ENCODE measurements at regions not wholly inside any gene's neighbourhood (a gene's known extent, or its start where the extent isn't known, plus 50 kb on each side); places are given as distances from the start of the nearest gene placed in this dataset.

DNA sequence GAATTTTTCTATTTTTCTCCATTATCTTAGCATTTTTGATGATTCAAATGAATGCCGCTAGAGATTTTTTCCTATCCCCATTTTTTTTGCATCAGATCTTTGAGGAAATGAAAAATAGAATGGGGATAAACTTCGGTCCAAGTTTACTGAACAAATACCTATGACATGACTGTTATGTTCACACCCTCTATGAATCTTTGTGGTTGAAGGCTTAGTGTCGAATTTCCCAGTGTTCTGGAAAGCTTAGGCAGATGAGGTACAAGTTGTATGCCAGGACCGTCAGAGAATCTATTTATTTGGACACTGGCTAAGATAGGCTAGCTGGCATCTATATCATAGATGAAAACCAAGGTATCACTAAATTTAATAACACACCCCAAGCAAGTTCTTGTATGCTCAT lies 123.4 kb downstream of the SPCS3 start:
- no peak for DNase-seq (ENCODE audit: low spot score)

DNA sequence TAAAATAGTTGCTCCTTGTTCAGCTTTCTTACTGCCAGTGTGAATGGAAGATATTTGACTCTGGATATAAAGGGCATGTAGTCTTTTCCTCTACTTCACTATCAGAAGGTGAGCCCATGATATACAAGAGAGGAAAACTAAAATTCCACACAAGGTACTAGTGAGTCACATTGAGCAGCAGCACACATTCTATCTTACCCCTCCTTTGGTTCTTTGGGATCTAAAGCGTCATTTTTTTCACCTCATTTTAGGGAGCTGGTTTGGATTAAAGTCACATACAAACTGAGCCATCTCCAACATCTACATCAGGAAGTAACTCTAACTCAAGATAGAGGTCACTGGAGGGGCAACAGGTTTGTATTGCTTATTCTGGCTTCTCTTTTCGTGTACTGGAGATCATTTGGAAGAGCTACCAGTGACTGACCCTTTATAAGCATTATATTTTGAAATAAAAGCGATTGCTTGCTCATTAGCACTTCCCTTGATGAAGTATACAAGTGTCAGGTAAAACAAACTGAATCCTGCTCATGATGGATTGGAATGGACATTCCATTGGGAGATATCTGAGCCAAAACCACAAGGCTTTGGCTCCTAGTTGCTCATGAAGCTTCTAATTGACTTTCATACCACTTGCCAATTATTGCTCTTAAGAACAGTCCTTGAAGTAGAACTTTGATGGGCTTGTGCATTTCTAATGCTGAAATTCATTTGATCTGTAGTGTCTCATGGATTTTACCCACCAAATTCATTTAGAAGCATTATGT lies 124.1 kb downstream of the SPCS3 start:
- DNase-seq (ENCODE audit: low spot score): no peak

DNA sequence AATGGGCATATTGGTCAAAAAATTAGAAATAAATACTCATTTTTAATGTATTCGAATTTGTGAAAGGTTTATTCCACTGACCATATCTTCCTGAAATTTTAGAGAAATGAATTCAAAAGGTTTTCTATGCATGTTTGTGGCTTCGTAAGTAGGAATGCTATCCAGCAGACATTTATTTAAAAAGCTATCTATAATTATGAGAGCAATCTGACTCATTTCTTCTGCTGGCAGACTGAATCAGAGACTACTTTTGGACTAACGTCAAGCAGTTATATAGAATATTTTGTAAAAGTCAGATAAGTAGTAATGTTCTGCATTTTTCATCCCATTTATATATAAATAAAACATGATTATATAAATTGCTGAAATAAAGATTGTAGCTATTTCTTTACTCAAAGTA lies 125.0 kb downstream of the SPCS3 start:
- no peak for DNase-seq (ENCODE audit: low spot score)

DNA sequence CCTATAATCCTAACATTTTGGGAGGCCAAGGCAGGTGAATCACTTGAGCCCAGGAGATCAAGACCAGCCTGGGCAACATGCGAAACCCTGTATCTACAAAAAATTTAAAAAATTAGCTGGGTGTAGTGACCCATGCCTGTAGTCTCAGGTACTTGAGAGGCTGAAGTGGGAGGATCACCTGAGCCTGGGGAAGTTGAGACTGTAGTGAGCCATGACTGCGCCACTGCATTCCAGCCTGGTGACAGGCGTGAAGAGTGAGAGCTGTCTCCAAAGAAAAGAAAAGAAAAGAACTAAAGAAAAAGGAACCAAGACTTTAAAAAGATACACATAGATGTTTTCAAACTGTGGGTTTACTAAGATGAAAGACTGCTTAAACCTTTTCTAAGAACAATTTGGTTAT lies 129.0 kb downstream of the SPCS3 start:
- DNase-seq (ENCODE audit: low spot score): no peak

DNA sequence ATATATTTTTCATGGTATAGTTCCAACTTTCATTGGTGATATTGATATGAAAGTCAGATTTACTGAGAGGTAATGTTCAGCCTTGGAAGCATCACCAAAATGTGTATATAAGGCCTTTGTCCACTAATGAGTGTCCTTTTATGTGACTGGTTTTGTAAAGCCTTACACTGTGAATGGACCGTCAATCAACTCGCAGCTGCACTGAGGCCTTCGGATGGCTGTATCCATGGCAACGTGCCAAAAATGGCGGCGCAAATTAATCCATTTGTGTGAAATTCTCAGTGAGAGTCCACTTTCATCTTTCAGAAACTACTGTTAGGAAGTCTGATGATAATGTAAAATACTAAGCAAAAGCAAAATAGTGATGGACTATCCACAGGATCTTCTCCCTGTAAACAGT lies 131.7 kb downstream of the SPCS3 start:
- DNase-seq (ENCODE audit: low spot score): no peak

DNA sequence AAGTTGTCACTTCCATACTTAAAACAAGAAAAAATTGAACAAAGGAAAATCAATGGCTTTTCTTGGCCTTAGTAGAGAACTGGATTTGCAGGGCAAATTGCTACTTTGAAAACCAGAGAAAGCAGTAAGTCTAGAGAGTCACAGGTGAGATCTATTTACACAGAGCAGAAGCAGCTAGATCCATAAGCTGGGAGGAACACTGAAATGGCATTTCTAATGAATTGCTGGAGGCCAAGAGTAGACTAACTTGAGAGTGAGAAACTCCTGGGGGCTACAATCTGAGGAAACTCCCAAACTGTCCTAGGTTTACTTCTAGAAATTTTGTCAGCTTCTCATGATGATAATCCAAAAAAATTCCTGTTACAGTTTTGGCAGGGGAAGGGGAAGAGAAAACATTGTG lies 133.3 kb downstream of the SPCS3 start:
- DNase-seq (ENCODE audit: low spot score): no peak

DNA sequence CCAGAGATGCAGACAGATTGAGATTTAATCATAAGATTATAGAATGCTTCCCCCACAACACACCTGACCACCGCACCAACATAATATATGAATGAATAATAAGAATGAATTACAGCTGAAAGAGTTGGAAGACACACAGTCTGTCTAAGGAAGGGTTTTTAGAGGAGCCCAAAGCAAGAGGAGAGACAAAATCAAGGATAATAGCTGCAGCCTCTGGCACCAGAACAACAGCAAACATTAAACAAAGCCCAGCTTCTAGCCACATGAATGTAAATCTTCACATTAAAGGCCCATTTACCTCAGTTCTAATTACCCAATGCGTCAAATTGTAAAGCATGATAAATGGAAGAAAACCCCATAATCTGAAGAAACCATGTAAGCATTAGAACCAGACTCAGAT lies 133.9 kb downstream of the SPCS3 start:
- no peak for DNase-seq (ENCODE audit: low spot score)

DNA sequence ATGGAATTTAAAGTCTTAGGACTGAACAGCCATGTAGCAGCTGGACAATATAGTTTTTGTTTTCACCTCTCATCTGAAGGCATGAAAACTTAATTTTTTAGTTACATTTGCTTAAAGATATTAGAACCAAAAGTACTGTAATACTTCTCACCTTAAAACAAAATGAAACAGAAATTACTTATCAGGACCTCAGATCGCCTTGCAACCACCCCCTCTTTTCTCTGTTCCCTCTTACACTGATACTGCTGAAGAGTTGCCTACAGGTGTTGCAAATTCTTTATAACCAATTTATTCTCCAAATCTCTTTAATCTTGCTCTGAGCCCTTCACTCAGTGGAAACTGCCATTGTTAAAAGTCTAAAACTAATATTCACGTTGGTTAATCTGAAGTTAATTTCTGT lies 145.0 kb downstream of the SPCS3 start:
- no peak for DNase-seq (ENCODE audit: low spot score)

DNA sequence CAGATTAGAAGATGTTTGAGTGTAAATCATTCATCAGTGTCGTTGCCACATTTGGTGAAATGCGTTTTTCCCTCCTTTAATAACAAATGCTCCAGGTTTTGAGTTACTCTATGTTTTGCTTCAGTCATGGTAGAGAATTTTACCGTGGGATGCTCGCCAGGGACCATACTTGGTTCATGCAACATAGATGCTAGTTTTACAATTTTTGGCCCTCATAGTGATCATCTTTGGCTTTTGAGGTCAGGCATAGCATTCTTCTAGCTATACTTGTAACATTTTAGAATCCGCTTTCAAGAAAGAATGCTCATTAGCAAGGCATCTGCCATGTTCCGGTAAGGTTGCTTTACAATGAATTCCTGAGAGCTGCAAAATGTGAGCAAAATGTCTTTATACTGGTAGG lies 147.2 kb downstream of the SPCS3 start:
- no peak for DNase-seq (ENCODE audit: low spot score)

DNA sequence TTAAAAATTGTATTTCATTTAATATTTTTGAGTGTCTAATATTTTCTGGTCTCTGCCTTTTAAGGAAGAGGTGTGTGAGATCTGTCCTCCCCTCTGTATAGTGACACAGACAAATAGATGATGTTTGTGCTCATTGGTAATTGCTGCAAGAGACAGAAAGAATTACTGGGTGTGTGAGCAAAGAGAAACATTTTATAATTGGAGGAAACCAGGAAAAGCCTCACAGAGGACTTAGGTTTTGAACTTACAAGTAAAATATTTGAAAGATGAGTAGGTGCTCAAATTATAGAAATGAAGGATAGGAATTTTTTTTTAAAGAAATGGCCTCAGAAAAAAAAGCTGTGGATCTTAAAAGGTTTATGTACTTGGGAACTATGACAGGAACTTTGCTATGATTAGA lies 149.8 kb downstream of the SPCS3 start:
- DNase-seq (ENCODE audit: low spot score): no peak

DNA sequence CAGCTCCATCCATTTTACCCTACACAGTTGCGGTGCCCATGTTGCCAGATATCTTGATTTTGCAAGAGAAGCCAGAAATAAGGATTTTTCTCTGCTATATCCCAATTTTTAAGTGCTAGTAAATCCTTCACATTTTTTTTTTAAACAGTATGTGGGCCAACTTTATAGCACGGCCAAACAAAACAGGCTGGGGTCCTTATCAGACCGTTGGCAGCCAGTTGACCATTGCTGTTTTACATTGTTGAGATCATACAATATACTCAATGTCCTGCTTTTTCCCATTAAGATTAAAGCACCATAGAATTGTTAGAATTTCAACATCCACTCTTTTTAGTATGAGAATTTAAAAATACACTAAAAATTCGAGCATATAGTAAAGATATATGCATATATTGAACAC lies 150.9 kb downstream of the SPCS3 start:
- DNase-seq (ENCODE audit: low spot score): no peak

DNA sequence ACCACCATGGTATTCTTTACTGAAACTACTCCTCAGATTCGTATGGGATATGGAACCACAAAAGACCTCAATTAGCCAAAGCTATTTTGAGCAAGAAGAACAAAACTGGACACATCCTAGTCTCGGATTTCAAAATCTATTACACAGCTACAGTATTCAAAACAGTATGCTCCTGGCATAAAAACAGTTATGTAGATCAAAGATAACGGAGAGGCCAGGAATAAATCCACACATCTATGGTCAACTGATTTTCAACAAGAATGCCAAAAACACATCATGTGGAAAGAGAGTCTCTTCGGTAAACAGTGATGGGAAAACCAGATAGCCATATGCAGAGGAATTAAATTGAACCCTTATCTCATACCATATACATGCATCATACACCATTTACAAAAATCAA lies 155.3 kb downstream of the SPCS3 start:
- no peak for DNase-seq (ENCODE audit: low spot score)

DNA sequence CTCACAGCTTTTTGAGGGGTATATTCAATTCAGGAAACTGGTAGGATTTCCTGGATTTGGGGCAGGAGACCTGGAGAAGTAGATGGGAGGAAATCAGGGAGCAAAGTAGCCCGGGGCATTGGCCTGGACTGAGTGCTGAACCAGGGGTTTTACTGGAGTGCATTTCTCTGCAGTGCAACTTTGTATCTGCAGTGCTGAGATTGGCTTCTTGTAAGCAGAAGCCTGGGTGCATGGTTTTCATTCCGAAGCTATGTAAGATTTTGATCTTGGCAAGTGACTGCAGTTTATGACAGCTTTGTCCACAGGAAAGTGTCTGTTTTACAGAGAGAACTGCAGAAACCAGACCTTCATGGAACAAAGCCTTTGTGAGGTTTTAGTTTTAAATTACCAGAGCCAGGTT lies 158.3 kb downstream of the SPCS3 start:
- DNase-seq (ENCODE audit: low spot score): no peak

DNA sequence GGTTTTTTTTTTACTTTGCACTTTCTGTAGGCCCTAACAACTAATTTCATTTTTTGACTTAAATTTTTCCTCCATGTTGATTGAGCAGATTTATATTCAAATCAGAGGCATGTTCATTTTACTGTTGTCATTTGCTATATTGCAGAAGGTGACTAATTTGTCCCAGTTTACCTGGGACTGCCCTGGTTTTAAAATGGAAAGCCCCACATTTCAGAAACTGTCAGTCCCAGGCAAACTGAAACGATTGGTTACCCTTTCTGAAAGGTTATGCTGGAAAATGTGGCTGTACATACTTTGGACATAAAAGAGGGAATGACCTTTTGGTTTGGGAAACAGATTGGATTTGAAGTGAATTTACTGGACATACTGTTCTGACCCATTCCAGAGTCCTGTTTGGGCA lies 160.0 kb downstream of the SPCS3 start:
- DNase-seq (ENCODE audit: low spot score): no peak

DNA sequence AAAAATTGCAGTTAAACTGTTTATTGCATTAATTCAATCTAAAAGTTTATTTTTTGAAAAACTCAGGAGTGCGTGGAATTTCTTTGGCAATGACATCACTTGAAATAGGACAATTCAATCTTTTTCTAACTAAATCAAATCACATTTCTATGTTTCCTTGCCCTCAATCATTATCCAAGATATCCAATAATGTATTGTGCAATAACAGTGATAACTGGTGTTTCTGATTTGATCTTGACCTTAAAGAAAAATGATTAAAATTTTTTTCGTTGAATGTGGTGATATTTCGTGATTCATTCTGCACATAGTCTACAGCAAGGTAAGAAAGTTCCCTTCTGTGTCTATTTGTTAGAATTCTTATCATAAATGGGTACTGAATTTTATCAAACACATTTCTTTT lies 163.2 kb downstream of the SPCS3 start:
- no peak for DNase-seq (ENCODE audit: low spot score)

DNA sequence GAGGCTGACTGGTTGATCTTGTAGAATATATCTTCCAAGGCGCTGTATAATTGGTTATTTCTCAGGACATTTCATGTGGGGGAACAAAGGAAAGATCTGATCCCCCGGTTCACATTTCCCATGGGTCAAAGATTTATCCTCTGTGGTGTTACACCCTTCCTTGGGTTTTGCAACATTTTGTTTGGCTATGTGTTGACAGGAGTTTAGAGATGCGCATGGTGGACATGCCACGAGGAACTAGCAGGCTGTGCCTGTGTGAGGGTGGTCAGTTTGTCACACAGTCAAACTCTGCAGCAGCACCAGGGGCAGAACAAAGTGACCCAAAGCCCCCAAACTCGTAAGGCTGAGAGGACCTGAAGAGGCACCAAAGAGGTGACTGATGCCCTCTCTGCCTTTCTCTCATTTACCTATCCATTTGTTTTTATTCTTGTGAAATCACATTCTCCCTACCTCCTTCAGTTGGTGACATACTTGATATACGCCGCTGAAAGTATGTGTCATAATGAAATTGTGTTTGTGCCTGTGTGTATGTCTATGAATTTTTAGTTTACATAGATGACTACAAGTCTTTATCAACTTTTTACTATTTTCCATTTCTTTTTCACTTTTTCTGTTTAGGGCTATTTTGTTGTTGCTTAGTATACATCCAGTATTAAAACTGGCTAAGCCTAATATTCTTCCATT lies 164.7 kb downstream of the SPCS3 start:
- no peak for DNase-seq (ENCODE audit: low spot score)

DNA sequence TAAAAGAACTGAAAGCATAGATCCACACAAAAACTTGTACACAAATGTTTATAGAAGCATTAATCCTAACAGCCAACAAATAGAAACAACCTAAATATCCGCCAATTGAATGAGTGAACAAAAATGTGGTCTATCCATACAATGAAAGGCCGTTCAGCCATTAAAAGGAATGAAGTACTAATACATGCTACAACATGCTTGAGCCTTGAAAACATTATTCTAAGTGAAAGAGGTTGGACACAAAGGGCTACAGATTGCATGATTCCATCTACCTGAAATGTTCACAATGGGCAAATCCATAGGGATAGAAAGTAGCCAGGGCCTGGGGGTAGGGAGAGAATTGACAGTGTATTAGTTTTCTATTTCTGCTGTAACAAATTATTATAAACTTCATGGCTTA lies 169.2 kb downstream of the SPCS3 start:
- no peak for DNase-seq (ENCODE audit: low spot score)

DNA sequence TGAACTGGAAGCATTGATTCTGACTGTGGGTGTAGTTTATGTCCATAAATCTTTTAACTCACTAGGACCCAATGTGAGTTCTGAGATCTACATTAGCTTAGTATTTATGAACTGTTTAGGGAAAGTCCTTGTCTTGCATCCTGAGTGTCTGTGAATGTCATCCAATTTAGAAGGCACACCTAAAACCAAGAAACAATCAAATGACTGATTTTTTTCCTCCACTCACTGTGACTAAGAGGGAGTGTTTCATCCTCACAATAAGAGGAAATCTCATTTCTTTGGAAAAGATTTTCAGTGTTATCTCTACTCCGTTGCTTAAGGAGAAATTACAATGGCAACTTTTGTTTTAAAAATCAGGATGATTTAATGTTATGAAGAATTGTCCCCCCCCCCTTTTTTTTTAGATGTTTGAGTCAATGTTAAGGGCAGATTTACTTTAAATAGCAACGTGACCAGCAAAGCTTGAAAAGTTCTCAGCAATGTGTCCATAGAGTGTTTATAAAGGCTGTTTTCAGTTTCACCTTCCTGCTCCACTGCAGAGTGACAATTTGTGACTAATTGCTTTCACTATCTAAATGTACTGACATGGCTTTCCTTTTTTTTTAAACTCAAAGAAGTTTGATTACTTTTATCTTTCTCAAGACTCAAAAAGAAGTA lies 173.0 kb downstream of the SPCS3 start:
- no peak for DNase-seq (ENCODE audit: low spot score)

DNA sequence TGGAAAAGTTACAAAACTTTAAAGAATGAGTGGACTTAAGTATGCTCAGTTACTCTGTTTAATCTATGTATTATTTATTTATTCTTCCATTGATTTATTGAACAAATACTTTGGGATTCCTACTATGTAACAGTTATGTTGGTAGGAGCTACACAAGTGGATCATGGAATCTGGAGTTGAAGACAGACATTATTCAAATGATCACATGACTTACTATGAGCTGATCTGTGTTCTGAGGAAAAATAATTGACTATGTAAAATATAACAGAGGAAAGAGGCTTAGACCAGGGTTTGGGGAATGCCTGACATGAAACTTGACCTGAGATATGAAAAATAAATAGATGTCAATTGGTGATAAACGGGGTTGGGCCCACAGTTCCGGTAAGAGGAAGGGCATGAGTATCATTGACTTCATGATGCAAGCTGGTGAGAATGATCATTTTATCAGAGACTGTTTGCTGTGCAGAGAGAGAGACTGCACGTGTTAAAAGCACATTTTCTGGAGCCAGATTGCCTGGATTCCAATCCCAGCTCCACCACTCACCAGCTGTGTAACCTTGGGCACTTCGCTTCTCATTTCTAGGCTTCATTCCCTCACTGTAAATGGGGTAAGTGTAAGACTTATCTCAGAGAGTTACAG lies 179.0 kb downstream of the SPCS3 start:
- DNase-seq (ENCODE audit: low spot score): no peak

DNA sequence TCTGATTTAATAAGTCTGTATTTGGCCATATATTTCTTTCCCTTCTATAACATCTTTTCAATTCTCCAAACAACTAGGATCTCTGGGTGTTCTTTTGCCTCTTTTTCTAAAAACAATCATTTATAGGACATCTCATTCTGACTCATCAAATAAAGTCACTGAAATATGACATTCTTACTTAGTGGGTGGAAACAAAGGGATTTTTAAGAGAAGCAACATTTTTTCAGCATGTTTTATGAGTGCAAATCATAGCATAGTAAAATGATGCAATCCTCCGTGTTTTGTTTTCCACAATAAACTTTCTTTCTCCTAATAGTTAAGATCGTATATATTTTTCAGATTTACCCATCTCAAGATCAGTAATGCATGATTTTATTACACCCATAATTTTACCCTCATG lies 179.8 kb downstream of the SPCS3 start:
- no peak for DNase-seq (ENCODE audit: low spot score)

DNA sequence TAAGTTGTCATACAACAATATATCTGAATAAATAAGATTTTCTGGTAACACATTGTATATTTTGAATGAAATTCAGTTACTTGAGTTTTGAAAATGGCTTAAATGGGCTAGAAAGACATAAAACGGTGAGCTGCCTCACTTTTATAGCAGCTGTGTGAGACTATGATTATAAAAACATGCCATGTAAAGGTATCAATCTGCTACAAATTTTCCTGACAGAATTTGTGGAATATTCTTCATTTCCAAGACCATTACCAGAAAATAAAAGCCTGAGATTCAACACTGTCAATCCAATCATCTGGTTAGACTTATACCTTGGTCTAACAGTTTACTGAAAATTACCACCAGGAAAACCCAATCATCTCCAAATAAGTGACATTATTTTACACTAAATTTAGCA lies 181.1 kb downstream of the SPCS3 start:
- DNase-seq (ENCODE audit: low spot score): no peak

DNA sequence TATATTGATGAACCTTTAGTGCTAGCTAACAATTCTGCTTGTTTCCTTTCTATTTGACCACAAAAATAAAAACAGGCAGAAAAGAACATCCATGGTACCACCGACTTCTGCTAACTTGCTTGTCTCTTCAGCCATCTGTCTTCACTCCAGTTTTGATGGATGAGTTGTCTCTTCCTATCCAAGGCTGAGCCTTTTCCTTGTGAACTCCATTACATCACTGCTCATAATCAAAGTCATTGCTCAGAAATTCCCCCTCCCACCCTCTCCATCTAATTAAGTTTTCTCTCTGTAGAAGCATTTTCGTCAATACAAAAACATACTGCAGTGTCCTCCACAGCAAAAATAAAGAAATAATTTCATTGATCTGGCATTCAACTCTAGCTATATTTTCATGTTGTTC lies 184.4 kb downstream of the SPCS3 start:
- DNase-seq (ENCODE audit: low spot score): no peak
